Ovary (tissue), 7 donors: ENCODE measurements at regions not wholly inside any gene's neighbourhood (a gene's known extent, or its start where the extent isn't known, plus 50 kb on each side); places are given as distances from the start of the nearest gene placed in this dataset.
"Not testable (repeated sequence)": the region's sequence is repeated elsewhere in the genome, so short reads cannot be mapped to it uniquely, and the experiment has no call there.

Source experiments
- DNase-seq, 5 donors: peaks; one replicate each; pipeline ENCODE4 v3.0.0-alpha.2; 2019 to 2020
- H3K27ac ChIP-seq, 2 donors: fragments of 200-600 bp; one replicate each; pipeline versions ENCODE4 v1.5.1 to v1.8.0; 2019 to 2022
- H3K27me3 ChIP-seq: fragments of 200-600 bp; one replicate; pipeline ENCODE4 v1.8.0; 2022
- H3K36me3 ChIP-seq: fragments of 200-600 bp; sonication (generic); one replicate; pipeline ENCODE4 v1.5.1; 2019
- H3K4me1 ChIP-seq: one replicate; pipeline ENCODE4 v1.8.1; 2013; ENCODE audit warnings: mild to moderate bottlenecking, moderate library complexity; ENCODE audit not compliant: insufficient read depth
- H3K4me3 ChIP-seq: fragments of 200-600 bp; sonication (generic); one replicate; pipeline ENCODE4 v1.5.1; 2017
- H3K9me3 ChIP-seq, 2 donors: fragments of 200-600 bp in 1 of 2; sonication (generic) in 1 of 2; one replicate each; pipeline versions ENCODE4 v1.5.1 to v1.8.1; 2013 to 2019; ENCODE audit warnings: mild to moderate bottlenecking in 1 of 2, moderate library complexity in 1 of 2
- EP300 ChIP-seq: sonication (generic); formaldehyde crosslinking; IDR thresholded peaks from one replicate; pipeline ENCODE4 v1.6.1; 2017; ENCODE audit warnings: antibody characterized with exemption
- POLR2A ChIP-seq: fragments of 450-650 bp; IDR thresholded peaks from one replicate; pipeline ENCODE4 v1.6.1; 2017; ENCODE audit warnings: antibody characterized with exemption, mild to moderate bottlenecking, moderate library complexity
- WGBS, 3 donors: extraction: QIAGEN DNeasy Blood & Tissue Kit in 1 of 3; methylation state at CpG; one replicate each; pipeline versions ENCODE4 v1.1.5 to v1.1.7; 2013 to 2017; 5-methylcytosine and 5-hydroxymethylcytosine counted together
- intact Hi-C, 4 donors: fragments of 100-400 bp; cut with DNase I; formaldehyde crosslinking; loops; one replicate each; pipeline versions ENCODE4 v1.11.0 to v1.15.1; 2022 to 2023
- TF ChIP-seq, protein P1 (sequence below), 3 donors: fragments of 450-650 bp in 2 of 3; fragments of 200-600 bp in 1 of 3; IDR thresholded peaks; one replicate each; pipeline versions ENCODE4 v1.5.1 to v1.8.0; 2016 to 2022; ENCODE audit warnings: antibody characterized with exemption in 3 of 3, mild to moderate bottlenecking in 1 of 3
- donor health status: DM: no; HTN: no; CAD: no; lungs with moderate emphysema.
- donor health status: DM: no; HTN: no; CAD: no.
- donor health status: Bipolar disorder and iron deficiency.
- donor health status: DM: no; HTN: no; CAD: no.
- donor health status: DM: yes; HTN: yes; CAD: no.

DNA sequence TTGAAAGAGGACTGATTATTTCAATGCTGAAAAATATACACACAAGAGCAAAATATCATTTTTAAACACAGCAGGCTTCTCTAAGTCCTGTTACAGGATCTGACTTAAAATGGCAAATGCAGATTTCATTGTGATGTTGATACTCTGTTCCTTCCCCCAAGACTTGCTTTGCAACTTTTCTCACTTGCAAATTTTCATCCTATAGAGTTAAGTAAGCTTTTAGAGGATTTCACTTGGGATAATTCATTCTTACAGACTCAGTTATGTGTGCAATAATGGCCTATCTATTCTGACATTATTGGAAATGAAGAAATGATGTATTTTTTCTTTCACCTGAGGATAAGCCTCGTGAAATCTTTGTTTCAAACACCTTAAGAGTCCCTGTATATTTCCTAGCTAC, 2403.2 kb downstream of the ARAP2 start:
- Histone ChIP-seq H3K27me3 (no peaks in the 10 kb centered on the region), H3K4me1 (no peaks in the 10 kb centered on the region), H3K4me3 (no peak overlapping the region), H3K36me3 (no peaks in the 10 kb centered on the region), H3K9me3 (no peaks in the 10 kb centered on the region), H3K27ac (no peak overlapping the region)
- TF ChIP-seq, protein P1, sequence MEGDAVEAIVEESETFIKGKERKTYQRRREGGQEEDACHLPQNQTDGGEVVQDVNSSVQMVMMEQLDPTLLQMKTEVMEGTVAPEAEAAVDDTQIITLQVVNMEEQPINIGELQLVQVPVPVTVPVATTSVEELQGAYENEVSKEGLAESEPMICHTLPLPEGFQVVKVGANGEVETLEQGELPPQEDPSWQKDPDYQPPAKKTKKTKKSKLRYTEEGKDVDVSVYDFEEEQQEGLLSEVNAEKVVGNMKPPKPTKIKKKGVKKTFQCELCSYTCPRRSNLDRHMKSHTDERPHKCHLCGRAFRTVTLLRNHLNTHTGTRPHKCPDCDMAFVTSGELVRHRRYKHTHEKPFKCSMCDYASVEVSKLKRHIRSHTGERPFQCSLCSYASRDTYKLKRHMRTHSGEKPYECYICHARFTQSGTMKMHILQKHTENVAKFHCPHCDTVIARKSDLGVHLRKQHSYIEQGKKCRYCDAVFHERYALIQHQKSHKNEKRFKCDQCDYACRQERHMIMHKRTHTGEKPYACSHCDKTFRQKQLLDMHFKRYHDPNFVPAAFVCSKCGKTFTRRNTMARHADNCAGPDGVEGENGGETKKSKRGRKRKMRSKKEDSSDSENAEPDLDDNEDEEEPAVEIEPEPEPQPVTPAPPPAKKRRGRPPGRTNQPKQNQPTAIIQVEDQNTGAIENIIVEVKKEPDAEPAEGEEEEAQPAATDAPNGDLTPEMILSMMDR (IDR thresholded peaks at IDR 0.05): no peak
- TF ChIP-seq POLR2A (no peak), EP300 (no peak)
- no peak for DNase-seq
- intact Hi-C loops: no loop called here
- 32 to 52% (median 44%) methylated on average over 1 of the region's 1 CpG for WGBS, 3 donors

DNA sequence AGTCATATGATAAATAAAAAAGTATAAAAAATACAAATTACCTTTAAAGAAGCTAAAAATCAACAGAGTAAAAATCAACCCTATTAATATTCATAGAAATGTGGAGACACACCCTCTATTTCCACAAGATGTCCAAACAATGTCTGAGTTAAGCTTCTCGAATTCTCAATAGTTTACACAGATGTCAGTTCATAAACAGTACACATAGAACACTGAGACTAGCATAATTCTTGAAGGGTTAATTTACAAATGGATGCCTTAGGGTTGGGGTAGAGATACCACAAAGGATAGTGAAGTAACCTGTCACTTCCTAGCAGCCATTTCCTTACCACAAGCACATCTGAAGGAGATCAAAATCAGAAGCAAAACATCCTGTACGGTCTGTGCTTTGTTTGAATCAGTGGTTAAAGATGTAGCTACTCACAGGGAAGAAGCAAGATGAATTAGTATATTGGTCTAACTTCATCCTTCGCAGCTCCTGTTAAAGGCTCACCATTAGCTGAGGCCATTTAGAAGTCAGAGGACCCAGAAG, 2393.9 kb downstream of the ARAP2 start:
- no peak overlapping the region for H3K27ac ChIP-seq
- no peaks in the 10 kb centered on the region for H3K4me1 ChIP-seq
- no peaks in the 10 kb centered on the region for H3K36me3 ChIP-seq
- H3K27me3 ChIP-seq: no peaks in the 10 kb centered on the region
- no peaks in the 10 kb centered on the region for H3K9me3 ChIP-seq
- no peak for DNase-seq
- 74 to 80% (median 77%) methylated on average over 3 of the region's 3 CpGs for WGBS, 3 donors
- TF ChIP-seq POLR2A (no peak), EP300 (no peak)
- TF ChIP-seq, protein P1 (IDR thresholded peaks at IDR 0.05): no peak
- no peak overlapping the region for H3K4me3 ChIP-seq
- intact Hi-C loops: no loop called here

DNA sequence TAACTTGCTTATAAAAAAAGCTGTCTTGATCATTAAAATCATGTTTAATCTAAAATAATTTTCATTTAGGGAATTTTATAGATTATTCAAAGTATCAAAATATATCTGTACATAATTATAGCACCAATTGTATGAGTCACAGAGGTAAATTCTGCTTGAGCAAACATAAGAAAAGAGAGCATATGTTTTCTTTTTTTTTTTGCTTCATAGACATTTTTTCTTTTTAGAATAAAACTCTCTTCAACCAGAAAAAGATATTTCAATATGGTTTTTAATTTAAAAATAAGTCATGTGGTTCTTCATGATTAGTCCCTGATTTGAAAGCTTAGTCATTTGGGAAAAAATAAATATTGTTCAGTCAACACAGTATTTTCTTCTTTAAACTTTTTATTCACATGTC, 2390.6 kb downstream of the ARAP2 start:
- H3K27me3 ChIP-seq, DNase-seq, intact Hi-C loops, H3K4me3 ChIP-seq, H3K9me3 ChIP-seq, H3K27ac ChIP-seq, H3K36me3 ChIP-seq, H3K4me1 ChIP-seq: not testable (repeated sequence)

DNA sequence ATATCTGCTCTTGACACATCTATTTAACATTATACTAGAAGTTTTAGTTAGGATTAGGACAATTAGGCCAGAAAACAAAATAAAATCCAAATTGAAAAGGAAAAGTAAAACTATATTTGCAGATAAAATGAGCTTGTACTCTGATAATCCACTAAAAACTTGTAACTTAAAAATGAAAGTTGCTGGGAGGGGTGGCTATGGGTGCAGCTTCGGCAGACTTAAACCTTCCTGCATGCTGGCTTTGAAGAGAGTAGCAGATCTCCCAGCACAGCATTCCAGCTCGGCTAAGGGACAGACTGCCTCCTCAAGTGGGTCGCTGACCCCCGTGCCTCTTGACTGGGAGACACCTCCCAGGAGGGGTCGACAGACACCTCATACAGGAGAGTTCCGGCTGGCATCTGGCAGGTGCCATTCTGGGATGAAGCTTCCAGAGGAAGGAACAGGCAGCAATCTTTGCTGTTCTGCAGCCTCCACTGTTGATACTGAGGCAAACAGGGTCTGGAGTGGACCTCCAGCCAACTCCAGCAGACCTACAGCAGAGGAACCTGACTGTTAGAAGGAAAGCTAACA, 2379.9 kb downstream of the ARAP2 start:
- Histone ChIP-seq H3K9me3 (no peaks in the 10 kb centered on the region), H3K4me3 (no peak overlapping the region), H3K4me1 (no peaks in the 10 kb centered on the region), H3K27ac (no peak overlapping the region), H3K27me3 (no peaks in the 10 kb centered on the region), H3K36me3 (no peaks in the 10 kb centered on the region)
- intact Hi-C loops: no loop called here
- no peak for TF ChIP-seq POLR2A
- TF ChIP-seq, protein P1 (IDR thresholded peaks at IDR 0.05): no peak
- TF ChIP-seq EP300: no peak
- no peak for DNase-seq
- WGBS, 3 donors: 76 to 78% (median 77%) methylated on average over 6 of the region's 6 CpGs

DNA sequence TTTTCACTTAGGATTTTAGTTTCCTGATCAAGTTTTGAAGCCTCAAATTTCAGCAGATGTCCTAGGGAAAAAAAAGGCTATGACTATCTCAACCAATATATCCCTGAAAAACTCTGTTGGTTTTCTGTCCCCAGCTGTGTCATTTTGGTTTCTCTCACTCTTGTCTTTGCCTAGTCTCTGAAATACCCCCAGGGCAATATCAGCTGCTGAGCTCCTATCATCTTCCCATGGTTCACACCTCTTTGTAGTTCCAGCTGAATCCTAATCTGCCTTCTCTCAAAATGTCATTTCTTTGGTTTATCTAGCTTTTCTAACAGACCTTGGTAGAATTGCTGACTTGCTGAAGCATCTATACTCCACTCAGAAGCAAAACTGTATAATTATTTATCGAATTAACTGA, 2370.5 kb downstream of the ARAP2 start:
- Histone ChIP-seq H3K27me3 (no peaks in the 10 kb centered on the region), H3K36me3 (no peaks in the 10 kb centered on the region), H3K27ac (no peak overlapping the region), H3K4me3 (no peak overlapping the region), H3K9me3 (no peaks in the 10 kb centered on the region), H3K4me1 (no peaks in the 10 kb centered on the region)
- whole genome bisulfite sequencing, 3 donors: 67 to 86% (median 73%) methylated on average over 1 of the region's 1 CpG
- intact Hi-C loops: no loop called here
- DNase-seq: no peak
- TF ChIP-seq, protein P1 (IDR thresholded peaks at IDR 0.05): no peak
- TF ChIP-seq POLR2A (no peak), EP300 (no peak)
